Right atrium auricular region (tissue), 2 donors: ENCODE measurements at regions not wholly inside any gene's neighbourhood (a gene's known extent, or its start where the extent isn't known, plus 50 kb on each side); places are given as distances from the start of the nearest gene placed in this dataset.

Experiments
- DNase-seq: peaks from one replicate; pipeline ENCODE4 v3.0.0-alpha.2; 2019; ENCODE audit warnings: low spot score
- H3K27ac ChIP-seq, 2 donors: fragments of 200-600 bp; sonication (generic); 1 replicate in 1 of 2; 2 replicates in 1 of 2; pipeline ENCODE4 v1.5.1; 2016 to 2019
- H3K27me3 ChIP-seq, 2 donors: fragments of 200-600 bp; sonication (generic); one replicate each; pipeline versions ENCODE4 v1.5.1 to v1.6.0; 2017 to 2019
- H3K36me3 ChIP-seq: fragments of 200-600 bp; sonication (generic); one replicate; pipeline ENCODE4 v1.5.1; 2016
- H3K4me1 ChIP-seq, 2 donors: fragments of 200-600 bp; sonication (generic); one replicate each; pipeline versions ENCODE4 v1.5.1 to v1.6.0; 2017 to 2019
- H3K4me3 ChIP-seq, 2 donors: fragments of 200-600 bp; sonication (generic); 1 replicate in 1 of 2; 2 replicates in 1 of 2; pipeline ENCODE4 v1.5.1; 2017 to 2019; ENCODE audit warnings: mild to moderate bottlenecking in 1 of 2, moderate library complexity in 1 of 2
- H3K9me3 ChIP-seq, 2 donors: fragments of 200-600 bp; sonication (generic); one replicate each; pipeline ENCODE4 v1.5.1; 2019
- TF ChIP-seq, protein P1 (sequence below), 2 donors: fragments of 200-600 bp; sonication (generic); IDR thresholded peaks; one replicate each; pipeline ENCODE4 v1.5.1; 2019; ENCODE audit warnings: antibody characterized with exemption in 2 of 2

- H3K36me3 ChIP-seq, result no peaks in the 10 kb centered on the region
- no peak overlapping the region for H3K4me3 ChIP-seq
- H3K27ac ChIP-seq, result no peak overlapping the region
- no peaks in the 10 kb centered on the region for H3K27me3 ChIP-seq
- DNase-seq, result no peak
- no peaks in the 10 kb centered on the region for H3K9me3 ChIP-seq
- TF ChIP-seq, protein P1, sequence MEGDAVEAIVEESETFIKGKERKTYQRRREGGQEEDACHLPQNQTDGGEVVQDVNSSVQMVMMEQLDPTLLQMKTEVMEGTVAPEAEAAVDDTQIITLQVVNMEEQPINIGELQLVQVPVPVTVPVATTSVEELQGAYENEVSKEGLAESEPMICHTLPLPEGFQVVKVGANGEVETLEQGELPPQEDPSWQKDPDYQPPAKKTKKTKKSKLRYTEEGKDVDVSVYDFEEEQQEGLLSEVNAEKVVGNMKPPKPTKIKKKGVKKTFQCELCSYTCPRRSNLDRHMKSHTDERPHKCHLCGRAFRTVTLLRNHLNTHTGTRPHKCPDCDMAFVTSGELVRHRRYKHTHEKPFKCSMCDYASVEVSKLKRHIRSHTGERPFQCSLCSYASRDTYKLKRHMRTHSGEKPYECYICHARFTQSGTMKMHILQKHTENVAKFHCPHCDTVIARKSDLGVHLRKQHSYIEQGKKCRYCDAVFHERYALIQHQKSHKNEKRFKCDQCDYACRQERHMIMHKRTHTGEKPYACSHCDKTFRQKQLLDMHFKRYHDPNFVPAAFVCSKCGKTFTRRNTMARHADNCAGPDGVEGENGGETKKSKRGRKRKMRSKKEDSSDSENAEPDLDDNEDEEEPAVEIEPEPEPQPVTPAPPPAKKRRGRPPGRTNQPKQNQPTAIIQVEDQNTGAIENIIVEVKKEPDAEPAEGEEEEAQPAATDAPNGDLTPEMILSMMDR (IDR thresholded peaks at IDR 0.05), result no peak
- H3K4me1 ChIP-seq, result no peaks in the 10 kb centered on the region
Measured at GRCh38 chr16:51061328-51061727, 89.7 kb downstream of the SALL1 start.

- TF ChIP-seq, protein P1 (IDR thresholded peaks at IDR 0.05), result no peak
- Histone ChIP-seq H3K36me3 (no peaks in the 10 kb centered on the region), H3K9me3 (no peaks in the 10 kb centered on the region), H3K4me3 (no peak overlapping the region), H3K27ac (no peak overlapping the region), H3K27me3 (no peaks in the 10 kb centered on the region), H3K4me1 (no peaks in the 10 kb centered on the region)
- no peak for DNase-seq
Measured at GRCh38 chr16:51057969-51058337, 93.1 kb downstream of the SALL1 start.

- Histone ChIP-seq H3K27ac (no peak overlapping the region), H3K9me3 (no peaks in the 10 kb centered on the region), H3K4me1 (no peaks in the 10 kb centered on the region), H3K27me3 (no peaks in the 10 kb centered on the region), H3K36me3 (no peaks in the 10 kb centered on the region), H3K4me3 (no peak overlapping the region)
- no peak for DNase-seq
- TF ChIP-seq, protein P1 (IDR thresholded peaks at IDR 0.05), result no peak
Measured at GRCh38 chr16:51057102-51057793, 93.8 kb downstream of the SALL1 start.

- no peak for DNase-seq
- Histone ChIP-seq H3K36me3 (no peaks in the 10 kb centered on the region), H3K4me1 (no peaks in the 10 kb centered on the region), H3K9me3 (no peaks in the 10 kb centered on the region), H3K4me3 (no peak overlapping the region), H3K27ac (no peak overlapping the region), H3K27me3 (no peaks in the 10 kb centered on the region)
- TF ChIP-seq, protein P1 (IDR thresholded peaks at IDR 0.05), result no peak
Measured at GRCh38 chr16:51056331-51056730, 94.7 kb downstream of the SALL1 start.

DNA sequence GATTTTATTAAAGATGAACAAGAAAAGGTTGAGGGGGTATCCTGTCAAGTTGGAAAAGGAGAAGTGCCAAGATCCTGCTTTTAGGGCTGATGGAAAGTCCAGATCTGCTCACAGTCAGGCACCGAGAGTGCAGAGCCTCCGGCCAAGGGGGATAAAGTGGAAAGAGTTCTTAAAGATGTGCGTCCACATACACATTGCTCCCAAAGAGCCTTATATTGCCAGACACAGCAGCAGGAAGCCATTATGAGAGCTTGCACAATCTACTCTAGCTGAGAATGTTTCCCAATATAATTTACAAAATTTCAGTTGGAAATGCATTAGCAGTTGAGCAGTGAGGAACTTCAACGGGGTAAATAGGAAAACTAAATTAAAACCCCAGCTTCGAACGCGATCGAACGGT lies 95.6 kb downstream of the SALL1 start:
- Histone ChIP-seq H3K36me3 (no peaks in the 10 kb centered on the region), H3K4me1 (no peaks in the 10 kb centered on the region), H3K27me3 (no peaks in the 10 kb centered on the region), H3K27ac (no peak overlapping the region), H3K4me3 (no peak overlapping the region), H3K9me3 (no peaks in the 10 kb centered on the region)
- DNase-seq, result no peak
- TF ChIP-seq, protein P1 (IDR thresholded peaks at IDR 0.05), result no peak

- TF ChIP-seq, protein P1 (IDR thresholded peaks at IDR 0.05), result no peak
- H3K27me3 ChIP-seq, result no peaks in the 10 kb centered on the region
Measured at GRCh38 chr16:51053775-51054174, 97.3 kb downstream of the SALL1 start.

More at GRCh38 chr16:51053775-51054174, 97.3 kb downstream of the SALL1 start:
- no peaks in the 10 kb centered on the region for H3K9me3 ChIP-seq
- no peaks in the 10 kb centered on the region for H3K36me3 ChIP-seq
- no peaks in the 10 kb centered on the region for H3K4me1 ChIP-seq
- H3K4me3 ChIP-seq, result no peak overlapping the region
- DNase-seq, result no peak
- H3K27ac ChIP-seq, result no peak overlapping the region
